COLO668 (cell line): ENCODE measurements at regions not wholly inside any gene's neighbourhood (a gene's known extent, or its start where the extent isn't known, plus 50 kb on each side); places are given as distances from the start of the nearest gene placed in this dataset.
"Not testable (repeated sequence)": the region's sequence is repeated elsewhere in the genome, so short reads cannot be mapped to it uniquely, and the experiment has no call there.

Experiments used
- DNase-seq: peaks from one replicate; lab custom pipeline; 2025; ENCODE audit not compliant: unreplicated experiment; lab: John Stamatoyannopoulos, UW

GRCh38 chr10:123221418-123221817 is 67.2 kb downstream of the BUB3 start:
- DNase-seq: no peak

- no peak for DNase-seq
These were observed 68.6 kb downstream of the BUB3 start for GRCh38 chr10:123222832-123223231.

GRCh38 chr10:123227706-123228105 is 73.5 kb downstream of the BUB3 start:
- DNase-seq: no peak

GRCh38 chr10:123229927-123230630 is 75.9 kb downstream of the BUB3 start:
- no peak for DNase-seq

- not testable (repeated sequence) for DNase-seq
These were observed 78.7 kb downstream of the BUB3 start for GRCh38 chr10:123232879-123233278.

- DNase-seq: not testable (repeated sequence)
These were observed 80.8 kb downstream of the BUB3 start for GRCh38 chr10:123235014-123235413.

GRCh38 chr10:123236126-123236525 is 81.9 kb downstream of the BUB3 start:
- DNase-seq: no peak

GRCh38 chr10:123240250-123240649 is 86.0 kb downstream of the BUB3 start:
- DNase-seq: no peak

GRCh38 chr10:123240776-123241175 is 86.6 kb downstream of the BUB3 start:
- DNase-seq: no peak

- no peak for DNase-seq
These were observed 87.4 kb downstream of the BUB3 start for GRCh38 chr10:123241391-123242141.

GRCh38 chr10:123244747-123245146 is 90.5 kb downstream of the BUB3 start:
- no peak for DNase-seq

- no peak for DNase-seq
These were observed 91.1 kb downstream of the BUB3 start for GRCh38 chr10:123245264-123245663.

- DNase-seq: no peak
These were observed 95.7 kb downstream of the BUB3 start for GRCh38 chr10:123249894-123250293.

- DNase-seq: no peak
These were observed 96.4 kb downstream of the BUB3 start for GRCh38 chr10:123250640-123251039.

- no peak for DNase-seq
These were observed 98.6 kb downstream of the BUB3 start for GRCh38 chr10:123252779-123253178.

GRCh38 chr10:123254343-123254742 is 100.1 kb downstream of the BUB3 start:
- not testable (repeated sequence) for DNase-seq

GRCh38 chr10:123257904-123258456 is 103.8 kb downstream of the BUB3 start:
- DNase-seq: no peak

GRCh38 chr10:123259081-123259480 is 104.9 kb downstream of the BUB3 start:
- DNase-seq: no peak

- no peak for DNase-seq
These were observed 105.6 kb downstream of the BUB3 start for GRCh38 chr10:123259791-123260190.

- DNase-seq: no peak
These were observed 108.3 kb downstream of the BUB3 start for GRCh38 chr10:123262456-123262855.

GRCh38 chr10:123266971-123267370 is 112.8 kb downstream of the BUB3 start:
- no peak for DNase-seq

GRCh38 chr10:123269017-123269552 is 114.9 kb downstream of the BUB3 start:
- DNase-seq: no peak
